HCT116 (cell line): ENCODE measurements at regions not wholly inside any gene's neighbourhood (a gene's known extent, or its start where the extent isn't known, plus 50 kb on each side); places are given as distances from the start of the nearest gene placed in this dataset.

Source experiments
- POLR2AphosphoS5 ChIP-seq: IDR thresholded peaks from 2 replicates; pipeline ENCODE4 v1.6.1; 2011; ENCODE audit warnings: mild to moderate bottlenecking, low read depth, low read length, moderate library complexity
- SP1 ChIP-seq: IDR thresholded peaks from 2 replicates; pipeline ENCODE4 v1.6.1; 2012; ENCODE audit warnings: low read depth
- TF ChIP-seq, protein P1 (sequence below), 3 experiments: fragments of 200-600 bp in 1 of 3; sonication (generic) in 1 of 3; IDR thresholded peaks in 2 of 3; conservative IDR thresholded peaks in 1 of 3; 2 replicates each; pipeline ENCODE4 v1.5.1; 2012 to 2017; ENCODE audit warnings: low read depth in 2 of 3, low read length in 2 of 3, antibody characterized with exemption in 1 of 3, borderline replicate concordance in 1 of 3, control low read depth in 1 of 3, mild to moderate bottlenecking in 1 of 3, mixed read lengths in 1 of 3, mixed run types in 1 of 3, moderate library complexity in 1 of 3; ENCODE audit not compliant: insufficient read depth in 1 of 3

DNA sequence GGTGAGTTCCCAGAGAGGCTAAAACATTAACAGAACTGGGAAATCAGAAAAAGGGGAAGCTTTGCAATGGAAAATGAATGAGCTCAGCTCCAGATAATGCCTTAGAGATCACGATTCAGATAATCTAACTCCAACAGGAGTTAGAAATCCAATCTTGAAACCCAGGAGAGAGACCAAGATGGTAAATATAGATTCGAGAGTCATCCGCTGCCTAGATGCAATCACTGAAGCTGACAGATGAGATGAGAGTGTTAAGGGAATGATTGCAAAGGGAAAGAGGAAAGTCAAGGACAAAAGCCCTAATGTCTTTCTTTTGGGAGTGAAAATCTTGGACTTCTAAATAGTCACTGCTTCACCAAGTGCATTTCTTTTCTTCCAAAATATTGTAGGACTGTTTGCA is 722.0 kb downstream of the EPHA4 start:
- TF ChIP-seq, protein P1, sequence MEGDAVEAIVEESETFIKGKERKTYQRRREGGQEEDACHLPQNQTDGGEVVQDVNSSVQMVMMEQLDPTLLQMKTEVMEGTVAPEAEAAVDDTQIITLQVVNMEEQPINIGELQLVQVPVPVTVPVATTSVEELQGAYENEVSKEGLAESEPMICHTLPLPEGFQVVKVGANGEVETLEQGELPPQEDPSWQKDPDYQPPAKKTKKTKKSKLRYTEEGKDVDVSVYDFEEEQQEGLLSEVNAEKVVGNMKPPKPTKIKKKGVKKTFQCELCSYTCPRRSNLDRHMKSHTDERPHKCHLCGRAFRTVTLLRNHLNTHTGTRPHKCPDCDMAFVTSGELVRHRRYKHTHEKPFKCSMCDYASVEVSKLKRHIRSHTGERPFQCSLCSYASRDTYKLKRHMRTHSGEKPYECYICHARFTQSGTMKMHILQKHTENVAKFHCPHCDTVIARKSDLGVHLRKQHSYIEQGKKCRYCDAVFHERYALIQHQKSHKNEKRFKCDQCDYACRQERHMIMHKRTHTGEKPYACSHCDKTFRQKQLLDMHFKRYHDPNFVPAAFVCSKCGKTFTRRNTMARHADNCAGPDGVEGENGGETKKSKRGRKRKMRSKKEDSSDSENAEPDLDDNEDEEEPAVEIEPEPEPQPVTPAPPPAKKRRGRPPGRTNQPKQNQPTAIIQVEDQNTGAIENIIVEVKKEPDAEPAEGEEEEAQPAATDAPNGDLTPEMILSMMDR (IDR thresholded peaks at IDR 0.05 in 2 of 3, conservative IDR thresholded peaks at IDR 0.05 in 1 of 3; ENCODE audit: borderline replicate concordance in 1 of 3, insufficient read depth in 1 of 3, low read depth in 2 of 3, low read length in 2 of 3), result no peak
- no peak for TF ChIP-seq POLR2AphosphoS5
- no peak for TF ChIP-seq SP1
